GM12891 (cell line): ENCODE measurements at regions not wholly inside any gene's neighbourhood (a gene's known extent, or its start where the extent isn't known, plus 50 kb on each side); places are given as distances from the start of the nearest gene placed in this dataset.

Source experiments
- POLR2A ChIP-seq: IDR thresholded peaks from 2 replicates; pipeline ENCODE4 v1.6.1; 2011; ENCODE audit warnings: low read depth, low read length, control low read depth
- POLR2AphosphoS5 ChIP-seq: IDR thresholded peaks from 2 replicates; pipeline ENCODE4 v1.6.1; 2011; ENCODE audit warnings: low read depth, low read length, control low read depth
- POU2F2 ChIP-seq: IDR thresholded peaks from 2 replicates; pipeline ENCODE4 v1.6.1; 2011; ENCODE audit warnings: low read depth, mild to moderate bottlenecking, control low read depth, low read length, moderate library complexity
- SPI1 ChIP-seq: IDR thresholded peaks from 2 replicates; pipeline ENCODE4 v1.6.1; 2011; ENCODE audit warnings: low read depth, low read length, control low read depth
- TAF1 ChIP-seq: IDR thresholded peaks from 2 replicates; pipeline ENCODE4 v1.6.1; 2011; ENCODE audit warnings: low read depth, low read length, control low read depth

- TF ChIP-seq POLR2A: no peak
- no peak for TF ChIP-seq POU2F2
- no peak for TF ChIP-seq TAF1
- TF ChIP-seq POLR2AphosphoS5: no peak
- TF ChIP-seq SPI1: no peak
Observed at GRCh38 chr6:51203504-51203903, 384.8 kb downstream of the TFAP2B start.
